ENCODE measurements at regions not wholly inside any gene's neighbourhood (a gene's known extent, or its start where the extent isn't known, plus 50 kb on each side); places are given as distances from the start of the nearest gene placed in this dataset.
"Not testable (repeated sequence)": the region's sequence is repeated elsewhere in the genome, so short reads cannot be mapped to it uniquely, and the experiment has no call there.

DNA sequence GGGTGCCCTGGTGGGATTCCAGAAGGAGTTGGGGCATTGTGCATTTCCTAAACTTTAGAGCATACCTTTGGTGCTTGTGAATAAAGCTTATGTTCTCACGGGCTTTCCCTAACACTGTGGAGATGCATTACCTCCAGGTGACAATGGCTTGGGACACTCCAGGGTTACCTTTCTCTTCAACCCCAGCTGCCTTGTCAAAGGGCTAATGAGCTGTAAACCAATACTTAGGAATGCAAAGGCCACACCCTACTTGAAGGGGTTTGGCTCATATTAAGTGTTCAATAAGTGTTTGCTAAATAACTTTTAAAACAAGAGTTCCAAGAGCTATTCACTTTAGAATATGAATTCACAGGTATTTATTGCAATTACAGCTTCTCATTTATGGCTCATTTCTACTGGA, 122.6 kb downstream of the TRIM43 start:
- TF ChIP-seq, protein P1, sequence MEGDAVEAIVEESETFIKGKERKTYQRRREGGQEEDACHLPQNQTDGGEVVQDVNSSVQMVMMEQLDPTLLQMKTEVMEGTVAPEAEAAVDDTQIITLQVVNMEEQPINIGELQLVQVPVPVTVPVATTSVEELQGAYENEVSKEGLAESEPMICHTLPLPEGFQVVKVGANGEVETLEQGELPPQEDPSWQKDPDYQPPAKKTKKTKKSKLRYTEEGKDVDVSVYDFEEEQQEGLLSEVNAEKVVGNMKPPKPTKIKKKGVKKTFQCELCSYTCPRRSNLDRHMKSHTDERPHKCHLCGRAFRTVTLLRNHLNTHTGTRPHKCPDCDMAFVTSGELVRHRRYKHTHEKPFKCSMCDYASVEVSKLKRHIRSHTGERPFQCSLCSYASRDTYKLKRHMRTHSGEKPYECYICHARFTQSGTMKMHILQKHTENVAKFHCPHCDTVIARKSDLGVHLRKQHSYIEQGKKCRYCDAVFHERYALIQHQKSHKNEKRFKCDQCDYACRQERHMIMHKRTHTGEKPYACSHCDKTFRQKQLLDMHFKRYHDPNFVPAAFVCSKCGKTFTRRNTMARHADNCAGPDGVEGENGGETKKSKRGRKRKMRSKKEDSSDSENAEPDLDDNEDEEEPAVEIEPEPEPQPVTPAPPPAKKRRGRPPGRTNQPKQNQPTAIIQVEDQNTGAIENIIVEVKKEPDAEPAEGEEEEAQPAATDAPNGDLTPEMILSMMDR (IDR thresholded peaks at IDR 0.05; ENCODE audit: low read depth, low read length), result not testable (repeated sequence)
- TF ChIP-seq MYC (IDR thresholded peaks at IDR 0.05; ENCODE audit: low read depth, low read length); POLR2A (IDR thresholded peaks at IDR 0.05; ENCODE audit: extremely low read depth, insufficient read length): not testable (repeated sequence)
- TF ChIP-seq, protein P2, sequence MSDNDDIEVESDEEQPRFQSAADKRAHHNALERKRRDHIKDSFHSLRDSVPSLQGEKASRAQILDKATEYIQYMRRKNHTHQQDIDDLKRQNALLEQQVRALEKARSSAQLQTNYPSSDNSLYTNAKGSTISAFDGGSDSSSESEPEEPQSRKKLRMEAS (IDR thresholded peaks at IDR 0.05; ENCODE audit: low read depth, low read length), result not testable (repeated sequence)
